Endothelial cell (in vitro differentiated cells): ENCODE measurements at regions not wholly inside any gene's neighbourhood (a gene's known extent, or its start where the extent isn't known, plus 50 kb on each side); places are given as distances from the start of the nearest gene placed in this dataset.

Experiments used
- DNase-seq: peaks from one replicate; pipeline ENCODE4 v3.0.0; 2021; ENCODE audit warnings: low spot score
- H3K27ac Mint-ChIP-seq: one replicate; pipeline ENCODE4 v1.8.0; 2021; ENCODE audit warnings: mixed read lengths, inconsistent platforms; ENCODE audit not compliant: unreplicated experiment
- H3K27me3 Mint-ChIP-seq: one replicate; pipeline ENCODE4 v1.8.0; 2021; ENCODE audit warnings: mild to moderate bottlenecking, moderate library complexity, mixed read lengths, inconsistent platforms; ENCODE audit not compliant: unreplicated experiment
- H3K36me3 Mint-ChIP-seq: one replicate; pipeline ENCODE4 v1.8.0; 2021; ENCODE audit warnings: mild to moderate bottlenecking, low read depth, mixed read lengths, inconsistent platforms; ENCODE audit not compliant: unreplicated experiment
- H3K4me1 Mint-ChIP-seq: one replicate; pipeline ENCODE4 v1.8.0; 2021; ENCODE audit warnings: mild to moderate bottlenecking, mixed read lengths, inconsistent platforms; ENCODE audit not compliant: unreplicated experiment
- H3K4me3 Mint-ChIP-seq: one replicate; pipeline ENCODE4 v1.8.0; 2021; ENCODE audit warnings: mild to moderate bottlenecking, mixed read lengths, inconsistent platforms; ENCODE audit not compliant: unreplicated experiment
- H3K9me3 Mint-ChIP-seq: one replicate; pipeline ENCODE4 v1.8.0; 2021; ENCODE audit warnings: mixed read lengths, inconsistent platforms; ENCODE audit not compliant: unreplicated experiment
- TF ChIP-seq, protein P1 (sequence below): fragments of 200-600 bp; sonication (generic); IDR thresholded peaks from one replicate; pipeline ENCODE4 v1.5.0; 2021; ENCODE audit warnings: antibody characterized with exemption; ENCODE audit not compliant: unreplicated experiment

GRCh38 chr2:107772353-107772752, 54.3 kb upstream of the RGPD4 start:
- DNase-seq: no peak
- H3K4me3 Mint-ChIP-seq: no peak overlapping the region
- no peak overlapping the region for H3K27ac Mint-ChIP-seq
- H3K4me1 Mint-ChIP-seq: peaks cover 3% of the 10 kb centered on the region
- no peaks in the 10 kb centered on the region for H3K27me3 Mint-ChIP-seq
- no peaks in the 10 kb centered on the region for H3K36me3 Mint-ChIP-seq
- H3K9me3 Mint-ChIP-seq: no peaks in the 10 kb centered on the region
- TF ChIP-seq, protein P1, sequence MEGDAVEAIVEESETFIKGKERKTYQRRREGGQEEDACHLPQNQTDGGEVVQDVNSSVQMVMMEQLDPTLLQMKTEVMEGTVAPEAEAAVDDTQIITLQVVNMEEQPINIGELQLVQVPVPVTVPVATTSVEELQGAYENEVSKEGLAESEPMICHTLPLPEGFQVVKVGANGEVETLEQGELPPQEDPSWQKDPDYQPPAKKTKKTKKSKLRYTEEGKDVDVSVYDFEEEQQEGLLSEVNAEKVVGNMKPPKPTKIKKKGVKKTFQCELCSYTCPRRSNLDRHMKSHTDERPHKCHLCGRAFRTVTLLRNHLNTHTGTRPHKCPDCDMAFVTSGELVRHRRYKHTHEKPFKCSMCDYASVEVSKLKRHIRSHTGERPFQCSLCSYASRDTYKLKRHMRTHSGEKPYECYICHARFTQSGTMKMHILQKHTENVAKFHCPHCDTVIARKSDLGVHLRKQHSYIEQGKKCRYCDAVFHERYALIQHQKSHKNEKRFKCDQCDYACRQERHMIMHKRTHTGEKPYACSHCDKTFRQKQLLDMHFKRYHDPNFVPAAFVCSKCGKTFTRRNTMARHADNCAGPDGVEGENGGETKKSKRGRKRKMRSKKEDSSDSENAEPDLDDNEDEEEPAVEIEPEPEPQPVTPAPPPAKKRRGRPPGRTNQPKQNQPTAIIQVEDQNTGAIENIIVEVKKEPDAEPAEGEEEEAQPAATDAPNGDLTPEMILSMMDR: no peak

DNA sequence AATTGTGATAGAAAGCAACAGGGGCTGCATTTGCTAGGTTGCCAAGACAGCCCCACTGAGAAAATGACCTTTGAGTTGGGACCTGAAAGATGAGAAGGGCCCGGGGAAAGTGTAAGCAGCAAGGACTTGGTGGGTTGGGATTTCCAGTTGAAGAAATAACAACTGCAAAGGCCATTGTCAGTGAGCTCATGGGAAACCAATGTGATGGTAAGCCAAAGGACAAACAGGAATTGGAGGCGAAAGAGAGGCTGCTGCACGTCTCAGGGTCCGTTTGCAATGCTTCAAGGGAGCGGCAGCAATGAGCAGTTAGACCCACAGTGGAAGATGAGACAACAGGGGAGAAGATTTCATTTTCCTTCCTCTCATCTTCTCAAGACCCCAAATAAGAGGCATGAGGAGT, 51.5 kb upstream of the RGPD4 start:
- H3K27ac Mint-ChIP-seq: no peak overlapping the region
- peaks cover 1% of the 10 kb centered on the region for H3K27me3 Mint-ChIP-seq
- no peak overlapping the region for H3K4me3 Mint-ChIP-seq
- no peaks in the 10 kb centered on the region for H3K36me3 Mint-ChIP-seq
- peaks cover 3% of the 10 kb centered on the region for H3K4me1 Mint-ChIP-seq
- TF ChIP-seq, protein P1: no peak
- H3K9me3 Mint-ChIP-seq: no peaks in the 10 kb centered on the region
- no peak for DNase-seq

DNA sequence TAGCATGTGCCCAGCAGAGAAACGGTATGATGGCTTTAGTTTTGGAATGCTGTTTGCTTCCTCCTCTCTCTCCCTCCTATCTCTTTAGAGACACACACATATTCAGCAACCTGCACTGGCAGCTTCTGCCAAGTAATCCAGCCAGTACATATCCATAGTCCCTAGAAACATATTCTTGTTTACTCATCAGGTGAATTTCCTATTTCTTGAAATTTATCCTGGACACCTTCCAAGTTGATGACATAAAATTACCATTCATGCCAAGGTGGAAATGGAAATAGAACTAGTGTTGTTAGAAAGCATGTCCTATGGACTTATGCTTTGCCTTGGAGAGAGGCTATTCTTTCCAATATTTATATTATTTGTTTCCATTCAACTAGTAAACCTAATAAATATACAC, 50.9 kb upstream of the RGPD4 start:
- Mint-ChIP-seq H3K4me1 (peaks cover 3% of the 10 kb centered on the region), H3K4me3 (no peak overlapping the region), H3K9me3 (no peaks in the 10 kb centered on the region), H3K36me3 (no peaks in the 10 kb centered on the region), H3K27ac (no peak overlapping the region), H3K27me3 (peaks cover 1% of the 10 kb centered on the region)
- DNase-seq: no peak
- TF ChIP-seq, protein P1: no peak

DNA sequence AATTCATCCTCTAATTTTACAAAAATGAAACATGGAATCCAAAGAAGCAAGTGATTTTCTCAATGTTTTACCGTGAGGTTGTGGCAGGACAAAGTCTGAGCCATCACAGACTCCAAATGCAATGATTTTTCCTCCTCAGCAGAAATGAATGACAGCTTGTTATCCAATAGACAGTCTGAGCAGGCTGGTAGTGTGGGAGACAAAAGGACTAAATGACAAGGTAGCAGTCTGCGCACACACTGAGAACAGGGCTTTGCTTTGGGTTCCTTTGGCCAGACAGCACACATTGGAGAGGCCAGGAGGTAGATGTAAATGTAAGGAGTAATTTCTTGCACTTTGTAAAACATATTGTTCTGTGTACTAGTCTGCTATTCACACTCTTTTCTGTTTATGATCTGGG, 50.3 kb upstream of the RGPD4 start:
- TF ChIP-seq, protein P1: no peak
- DNase-seq: no peak
- no peak overlapping the region for H3K4me3 Mint-ChIP-seq
- H3K27me3 Mint-ChIP-seq: peaks cover 1% of the 10 kb centered on the region
- H3K27ac Mint-ChIP-seq: no peak overlapping the region
- peaks cover 3% of the 10 kb centered on the region for H3K4me1 Mint-ChIP-seq
- no peaks in the 10 kb centered on the region for H3K9me3 Mint-ChIP-seq
- H3K36me3 Mint-ChIP-seq: no peaks in the 10 kb centered on the region
